Small intestine (tissue), 7 donors: ENCODE measurements at regions not wholly inside any gene's neighbourhood (a gene's known extent, or its start where the extent isn't known, plus 50 kb on each side); places are given as distances from the start of the nearest gene placed in this dataset.
"Not testable (repeated sequence)": the region's sequence is repeated elsewhere in the genome, so short reads cannot be mapped to it uniquely, and the experiment has no call there.

ENCODE experiments used
- DNase-seq, 2 donors: peaks; one replicate each; pipeline versions ENCODE4 v3.0.0 to v3.0.0-alpha.2; 2013
- FAIRE-seq: peaks from 2 replicates; lab custom pipeline; 2012; peaks lifted over from hg19 to GRCh38; lab: Jason Lieb, UNC
- H3K27ac ChIP-seq, 3 donors: one replicate each; pipeline ENCODE4 v1.5.1; 2013; ENCODE audit warnings: low read length in 2 of 3, mild to moderate bottlenecking in 2 of 3, control low read depth in 1 of 3, inconsistent platforms in 1 of 3, low read depth in 1 of 3, moderate library complexity in 1 of 3
- H3K27me3 ChIP-seq, 3 donors: one replicate each; pipeline ENCODE4 v1.6.1; 2013; ENCODE audit warnings: low read length in 3 of 3, inconsistent platforms in 1 of 3; ENCODE audit not compliant: control insufficient read depth in 3 of 3, insufficient read depth in 3 of 3
- H3K36me3 ChIP-seq, 3 donors: one replicate each; pipeline ENCODE4 v1.6.1; 2013; ENCODE audit warnings: low read length in 3 of 3, inconsistent platforms in 1 of 3, low read depth in 1 of 3, mild to moderate bottlenecking in 1 of 3, moderate library complexity in 1 of 3; ENCODE audit not compliant: control insufficient read depth in 3 of 3, insufficient read depth in 2 of 3
- H3K4me1 ChIP-seq, 3 donors: one replicate each; pipeline ENCODE4 v1.6.1; 2013; ENCODE audit warnings: low read length in 2 of 3, inconsistent platforms in 1 of 3, low read depth in 1 of 3, mild to moderate bottlenecking in 1 of 3, moderate library complexity in 1 of 3; ENCODE audit not compliant: control insufficient read depth in 3 of 3, insufficient read depth in 2 of 3
- H3K4me3 ChIP-seq, 3 donors: one replicate each; pipeline ENCODE4 v1.5.1; 2013; ENCODE audit warnings: low read length in 3 of 3, control low read depth in 1 of 3, inconsistent platforms in 1 of 3, low read depth in 1 of 3, mild to moderate bottlenecking in 1 of 3, moderate library complexity in 1 of 3
- H3K9me3 ChIP-seq, 2 donors: one replicate each; pipeline ENCODE4 v1.6.1; 2013; ENCODE audit warnings: low read depth in 1 of 2, low read length in 1 of 2; ENCODE audit not compliant: control insufficient read depth in 2 of 2, insufficient read depth in 1 of 2
- WGBS, 3 donors: extraction: QIAGEN DNeasy Blood & Tissue Kit; methylation state at CpG; one replicate each; pipeline ENCODE4 v1.1.7; 2013; 5-methylcytosine and 5-hydroxymethylcytosine counted together
- donor health status: healthy with polysubstance abuse.
- donor health status: control.
- donor health status: control.
- donor health status: Bipolar disorder and iron deficiency.
- donor health status: healthy.

DNA sequence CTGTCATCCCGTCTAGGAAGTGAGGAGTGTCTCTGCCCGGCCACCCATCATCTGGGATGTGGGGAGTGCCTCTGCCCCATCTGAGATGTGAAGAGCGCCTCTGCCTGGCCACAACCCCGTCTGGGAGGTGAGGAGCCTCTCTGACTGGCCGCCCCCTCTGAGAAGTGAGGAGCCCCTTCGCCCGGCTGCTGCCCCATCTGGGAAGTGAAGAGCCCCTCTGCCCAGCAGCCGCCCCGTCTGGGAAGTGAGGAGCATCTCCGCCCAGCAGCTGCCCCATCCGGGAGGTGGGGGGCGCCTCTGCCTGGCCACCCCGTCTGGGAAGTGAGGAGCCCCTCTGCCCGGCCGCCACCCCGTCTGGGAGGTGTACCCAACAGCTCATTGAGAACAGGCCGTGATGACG lies 195.2 kb upstream of the PIEZO2 start:
- not testable (repeated sequence) for H3K36me3 ChIP-seq, DNase-seq, H3K4me3 ChIP-seq, H3K9me3 ChIP-seq, H3K27me3 ChIP-seq, H3K27ac ChIP-seq, H3K4me1 ChIP-seq, FAIRE-seq
- 81 to 93% (median 89%) methylated on average over 12 to 18 of the region's 18 CpGs for WGBS, 3 donors

DNA sequence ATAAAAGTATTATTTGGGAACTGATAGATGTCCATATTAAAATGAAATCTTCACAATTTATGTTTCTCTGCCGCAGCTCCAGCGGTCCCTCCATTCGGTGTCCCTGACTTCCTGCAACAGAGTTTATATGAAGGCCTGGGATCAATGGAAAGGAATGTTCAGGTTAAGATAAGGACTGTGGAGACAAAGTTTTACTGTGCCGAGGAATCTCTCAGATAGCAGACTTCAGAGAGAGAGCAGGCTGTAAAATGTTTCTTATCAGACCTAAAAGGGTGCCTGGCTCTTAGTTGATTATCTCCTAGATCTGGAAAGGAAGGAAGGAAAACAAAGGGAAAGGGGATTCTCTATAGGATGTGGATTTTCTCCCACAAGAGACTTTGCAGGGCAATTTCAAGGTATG lies 193.7 kb upstream of the PIEZO2 start:
- Histone ChIP-seq H3K36me3 (no peaks in the 10 kb centered on the region), H3K9me3 (peaks cover 0 to 7% of the 10 kb centered on the region in 2 donors), H3K27ac (no peak overlapping the region), H3K4me3 (no peak overlapping the region), H3K4me1 (no peaks in the 10 kb centered on the region), H3K27me3 (no peaks in the 10 kb centered on the region)
- 75 to 78% (median 78%) methylated on average over 4 of the region's 4 CpGs for WGBS, 3 donors
- DNase-seq (no peak), FAIRE-seq (no peak)

GRCh38 chr18:11342115-11342514 lies 192.7 kb upstream of the PIEZO2 start:
- not testable (repeated sequence) for FAIRE-seq, H3K27ac ChIP-seq
- WGBS, 3 donors, result 77 to 83% (median 79%) methylated on average over 5 of the region's 5 CpGs

DNA sequence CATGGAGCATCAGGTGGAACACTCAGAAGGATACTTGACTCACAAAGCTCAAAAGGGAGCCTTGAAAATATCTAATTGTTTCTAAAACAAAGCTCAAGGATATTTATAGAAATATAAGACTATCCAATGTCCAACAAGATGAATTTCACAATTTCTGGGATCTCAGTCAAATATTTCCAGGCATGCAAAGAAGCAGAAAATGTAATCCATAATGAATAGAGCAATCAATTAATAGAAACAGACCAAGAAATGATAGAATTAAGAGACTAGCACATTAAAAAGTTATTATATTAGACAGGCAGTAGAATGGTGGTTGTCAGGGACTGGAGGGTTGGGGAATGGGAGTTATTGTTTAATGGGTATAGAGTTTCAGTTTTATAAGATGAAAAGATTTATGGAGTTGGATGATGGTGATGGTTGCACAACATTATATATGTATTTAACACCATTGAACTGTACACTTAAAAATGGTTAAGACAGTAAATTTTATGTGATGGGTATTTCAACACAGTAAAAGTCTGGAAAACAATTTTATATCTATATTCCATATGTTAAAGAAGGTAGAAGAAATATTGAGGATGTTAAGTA lies 189.9 kb upstream of the PIEZO2 start:
- no peak for FAIRE-seq

More at GRCh38 chr18:11342115-11342514, 192.7 kb upstream of the PIEZO2 start:
- H3K27me3 ChIP-seq, H3K4me3 ChIP-seq, H3K36me3 ChIP-seq, H3K9me3 ChIP-seq, DNase-seq, H3K4me1 ChIP-seq: not testable (repeated sequence)

DNA sequence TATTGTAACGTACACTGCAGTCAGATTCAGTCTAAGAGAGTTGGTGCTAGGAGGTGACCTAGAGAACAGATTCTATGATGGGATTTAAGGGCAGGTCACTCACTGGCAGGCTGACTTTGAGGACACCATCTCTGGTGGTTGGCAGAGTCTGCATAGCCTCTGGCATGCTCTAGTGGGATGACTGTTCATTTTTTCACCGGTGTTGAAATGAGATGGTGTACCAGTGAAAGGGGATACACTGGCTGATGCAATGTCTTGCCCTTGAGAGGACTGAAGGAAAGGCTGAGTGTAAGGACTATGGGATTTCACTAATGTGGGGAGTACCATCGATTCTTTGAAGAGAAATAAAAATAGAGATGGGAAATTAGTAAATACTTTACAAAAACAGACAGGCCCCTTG lies 186.9 kb upstream of the PIEZO2 start:
- H3K36me3 ChIP-seq, result no peaks in the 10 kb centered on the region
- DNase-seq (no peak), FAIRE-seq (no peak)
- no peaks in the 10 kb centered on the region for H3K9me3 ChIP-seq
- H3K27me3 ChIP-seq, result no peaks in the 10 kb centered on the region
- H3K4me3 ChIP-seq, result no peak overlapping the region
- WGBS, 3 donors, result 71 to 79% (median 76%) methylated on average over 3 of the region's 3 CpGs
- H3K27ac ChIP-seq, result no peak overlapping the region
- H3K4me1 ChIP-seq, result no peaks in the 10 kb centered on the region

More for the DNA sequence above, 189.9 kb upstream of the PIEZO2 start:
- H3K4me3 ChIP-seq, result no peak overlapping the region
- H3K27me3 ChIP-seq, result no peaks in the 10 kb centered on the region
- no peak for DNase-seq
- H3K27ac ChIP-seq, result no peak overlapping the region
- no peaks in the 10 kb centered on the region for H3K36me3 ChIP-seq
- H3K4me1 ChIP-seq, result no peaks in the 10 kb centered on the region
- H3K9me3 ChIP-seq, result peaks cover 0 to under 1% of the 10 kb centered on the region in 2 donors

DNA sequence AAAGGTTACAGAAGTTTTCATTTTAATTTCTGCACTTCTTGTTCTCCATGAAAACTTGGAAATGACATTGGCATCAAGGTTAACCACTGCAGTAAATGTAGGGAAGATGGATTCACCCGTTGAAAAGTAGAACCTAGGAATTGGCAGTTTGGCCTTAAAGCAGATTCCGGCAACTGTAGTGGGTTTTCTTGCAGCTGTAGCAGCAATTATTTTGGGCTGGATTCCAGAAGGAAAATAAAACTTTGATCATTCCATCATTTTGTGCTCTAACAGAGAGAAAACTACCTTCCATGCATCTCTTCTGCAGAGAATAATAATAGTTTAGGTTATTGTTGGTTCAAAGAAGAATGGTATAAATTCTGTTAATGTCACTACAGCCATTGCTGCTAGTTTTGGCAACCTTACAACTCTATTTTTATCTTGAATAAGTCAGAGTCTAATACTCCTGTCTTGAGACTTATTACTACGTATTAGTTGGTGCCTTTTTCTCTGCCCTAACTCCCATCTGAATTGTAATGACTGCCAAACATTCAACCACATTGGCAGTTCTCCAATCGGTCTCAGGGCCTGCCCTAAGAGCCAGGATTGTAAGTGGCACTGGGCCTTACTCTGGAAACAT lies 178.1 kb upstream of the PIEZO2 start:
- 68 to 76% (median 75%) methylated on average over 4 of the region's 4 CpGs for WGBS, 3 donors
- H3K27ac ChIP-seq, result no peak overlapping the region
- no peak for FAIRE-seq
- no peaks in the 10 kb centered on the region for H3K27me3 ChIP-seq
- no peaks in the 10 kb centered on the region for H3K9me3 ChIP-seq
- no peak overlapping the region for H3K4me3 ChIP-seq
- no peaks in the 10 kb centered on the region for H3K36me3 ChIP-seq
- no peaks in the 10 kb centered on the region for H3K4me1 ChIP-seq
- no peak for DNase-seq

DNA sequence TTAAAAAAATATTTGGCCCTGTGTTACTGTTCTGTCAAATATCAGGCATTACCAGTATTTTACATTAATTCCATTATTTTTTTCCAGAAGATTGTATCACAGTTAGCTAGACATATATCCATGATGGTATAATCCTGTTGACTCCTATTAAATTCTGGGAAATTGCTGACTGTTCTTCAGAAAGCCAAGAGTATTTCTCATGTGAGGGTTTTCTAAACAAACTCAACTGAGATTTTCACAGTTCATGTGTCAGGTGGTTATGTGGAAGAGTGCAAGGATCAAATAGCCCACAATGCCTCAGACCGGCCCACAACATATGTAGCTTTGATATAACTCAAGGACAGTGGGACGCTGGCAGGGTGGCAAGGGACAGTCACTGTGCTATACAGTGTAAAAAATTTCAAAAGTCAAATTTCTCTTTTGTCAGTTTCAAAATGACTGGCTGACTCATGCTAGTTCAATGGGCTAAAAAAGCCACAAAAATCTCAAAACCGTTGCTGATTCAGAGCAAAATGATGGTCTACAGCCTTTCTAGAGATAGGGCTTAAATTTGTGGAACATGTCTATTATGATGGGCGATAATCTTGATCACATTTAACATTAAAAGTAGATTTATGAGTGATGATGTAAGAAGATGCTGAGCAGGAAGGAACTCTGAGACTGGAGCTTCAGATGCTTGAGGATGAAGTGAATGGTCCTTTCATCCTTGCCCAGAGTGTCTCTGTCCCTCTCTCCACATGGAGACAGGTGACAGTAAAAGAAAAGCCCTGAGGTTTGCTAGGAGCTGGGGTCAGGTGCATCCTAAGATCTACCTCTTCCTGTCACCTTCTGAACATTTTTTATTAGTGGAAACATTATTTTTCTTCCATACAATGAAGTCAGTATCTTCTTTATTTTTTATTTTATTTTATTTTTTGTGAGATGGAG lies 175.8 kb upstream of the PIEZO2 start:
- H3K27ac ChIP-seq, result no peak overlapping the region
- H3K4me1 ChIP-seq, result no peaks in the 10 kb centered on the region
- no peaks in the 10 kb centered on the region for H3K9me3 ChIP-seq
- H3K27me3 ChIP-seq, result no peaks in the 10 kb centered on the region
- DNase-seq, result no peak
- H3K4me3 ChIP-seq, result no peak overlapping the region
- no peak for FAIRE-seq
- WGBS, 3 donors, result 44 to 60% (median 58%) methylated on average over 4 of the region's 4 CpGs
- H3K36me3 ChIP-seq, result no peaks in the 10 kb centered on the region

- Histone ChIP-seq H3K27me3 (no peaks in the 10 kb centered on the region), H3K4me3 (no peak overlapping the region), H3K9me3 (no peaks in the 10 kb centered on the region), H3K4me1 (no peaks in the 10 kb centered on the region), H3K36me3 (no peaks in the 10 kb centered on the region), H3K27ac (no peak overlapping the region)
- DNase-seq, result no peak
- WGBS, 3 donors, result 8 to 46% (median 10%) methylated on average over 2 of the region's 2 CpGs
- FAIRE-seq, result no peak
Observed at GRCh38 chr18:11324510-11324909, 175.1 kb upstream of the PIEZO2 start.
